ENCODE measurements at regions not wholly inside any gene's neighbourhood (a gene's known extent, or its start where the extent isn't known, plus 50 kb on each side); places are given as distances from the start of the nearest gene placed in this dataset.

GRCh38 chr3:45297331-45297730 is 71.2 kb upstream of the TMEM158 start (continued):
- TF ChIP-seq ZBTB33 (IDR thresholded peaks at IDR 0.05; ENCODE audit: borderline replicate concordance, low read depth) (no peak), MXI1 (IDR thresholded peaks at IDR 0.05; ENCODE audit: low read depth, low read length) (no peak)

GRCh38 chr3:45302470-45302869 is 76.4 kb upstream of the TMEM158 start:
- Histone ChIP-seq H3K79me2 (ENCODE audit: insufficient read depth) (no peaks in the 10 kb centered on the region), H3K27me3 (ENCODE audit: insufficient read depth) (no peaks in the 10 kb centered on the region), H3K4me2 (no peak overlapping the region), H3F3A (replicated peaks; ENCODE audit: insufficient read depth) (no peaks in the 10 kb centered on the region), H3K9me3 (peaks cover 10% of the 10 kb centered on the region; the same call in 1 of the 2 replicates), H3K9ac (no peak overlapping the region), H4K20me1 (ENCODE audit: insufficient read depth) (no peaks in the 10 kb centered on the region), H2AFZ (ENCODE audit: low read depth) (no peak overlapping the region), H3K36me3 (replicated peaks in 1 of 2; ENCODE audit: control insufficient read depth in 1 of 2, insufficient read depth in 2 of 2, low read length in 1 of 2) (no peaks in the 10 kb centered on the region), H3K27ac (ENCODE audit: low read depth in 2 of 2, low read length in 1 of 2) (no peak overlapping the region), H3K4me1 (ENCODE audit: control insufficient read depth in 1 of 2, insufficient read depth in 2 of 2, low read depth in 1 of 2, low read length in 1 of 2) (no peaks in the 10 kb centered on the region), H3K9me2 (no peaks in the 10 kb centered on the region), H3K4me3 (ENCODE audit: low read depth in 2 of 2, low read length in 1 of 2) (no peak overlapping the region)
- ChIA-PET CTCF (no interaction called here), POLR2A (no interaction called here)
- 79% methylated on average over 1 of the region's 1 CpG for WGBS (ENCODE audit: low lambda C conversion rate)
- no peak for DNase-seq
- TF ChIP-seq TEAD4 (IDR thresholded peaks at IDR 0.05; ENCODE audit: borderline replicate concordance, insufficient read depth) (no peak), JUND (IDR thresholded peaks at IDR 0.05) (no peak), GABPA (IDR thresholded peaks at IDR 0.05; ENCODE audit: low read depth) (no peak), REST (IDR thresholded peaks at IDR 0.05; ENCODE audit: low read depth, low read length) (no peak), USF1 (IDR thresholded peaks at IDR 0.05; ENCODE audit: borderline replicate concordance, low read depth) (no peak)

- Histone ChIP-seq H3F3A (replicated peaks; ENCODE audit: insufficient read depth) (no peaks in the 10 kb centered on the region), H3K36me3 (replicated peaks in 1 of 2; ENCODE audit: control insufficient read depth in 1 of 2, insufficient read depth in 2 of 2, low read length in 1 of 2) (no peaks in the 10 kb centered on the region), H3K9ac (no peak overlapping the region), H3K4me2 (no peak overlapping the region), H3K27me3 (ENCODE audit: insufficient read depth) (no peaks in the 10 kb centered on the region; the same call in 1 of the 2 replicates), H3K9me2 (no peaks in the 10 kb centered on the region), H3K4me1 (ENCODE audit: control insufficient read depth in 1 of 2, insufficient read depth in 2 of 2, low read depth in 1 of 2, low read length in 1 of 2) (peaks cover 0 to 2% of the 10 kb centered on the region in 2 experiments; a peak in 1 of 4 replicates), H3K27ac (ENCODE audit: low read depth in 2 of 2, low read length in 1 of 2) (no peak overlapping the region), H3K79me2 (ENCODE audit: insufficient read depth) (no peaks in the 10 kb centered on the region), H4K20me1 (ENCODE audit: insufficient read depth) (no peaks in the 10 kb centered on the region), H2AFZ (ENCODE audit: low read depth) (no peak overlapping the region), H3K4me3 (ENCODE audit: low read depth in 2 of 2, low read length in 1 of 2) (no peak overlapping the region), H3K9me3 (peaks cover 10% of the 10 kb centered on the region; the same call in 1 of the 2 replicates)
- no peak for TF ChIP-seq IRF3 (IDR thresholded peaks at IDR 0.05; ENCODE audit: low read depth, low read length)
- no peak for TF ChIP-seq MAX (IDR thresholded peaks at IDR 0.05; ENCODE audit: low read depth)
- TF ChIP-seq RXRA (IDR thresholded peaks at IDR 0.05; ENCODE audit: borderline replicate concordance, low read depth): no peak
- no peak for TF ChIP-seq FOXJ3 (CRISPR knock-in tag; IDR thresholded peaks at IDR 0.05)
- no peak for TF ChIP-seq REST (IDR thresholded peaks at IDR 0.05; ENCODE audit: low read depth, low read length)
- TF ChIP-seq NRF1 (IDR thresholded peaks at IDR 0.05; ENCODE audit: low read depth, low read length): no peak
- WGBS (ENCODE audit: low lambda C conversion rate): 81% methylated on average over 13 of the region's 37 CpGs
- POLR2A ChIA-PET: no interaction called here
- no peak for DNase-seq
- CTCF ChIA-PET: interaction anchor here (0.9 to 1.7 kb wide), 2 partner anchors 10 to 21 kb away, joined by 3 read pairs; no protein-coding TSS in a partner anchor
Measured at GRCh38 chr3:45306406-45307008, 80.4 kb upstream of the TMEM158 start.
